ENCODE measurements at regions not wholly inside any gene's neighbourhood (a gene's known extent, or its start where the extent isn't known, plus 50 kb on each side); places are given as distances from the start of the nearest gene placed in this dataset.
"Not testable (repeated sequence)": the region's sequence is repeated elsewhere in the genome, so short reads cannot be mapped to it uniquely, and the experiment has no call there.

DNA sequence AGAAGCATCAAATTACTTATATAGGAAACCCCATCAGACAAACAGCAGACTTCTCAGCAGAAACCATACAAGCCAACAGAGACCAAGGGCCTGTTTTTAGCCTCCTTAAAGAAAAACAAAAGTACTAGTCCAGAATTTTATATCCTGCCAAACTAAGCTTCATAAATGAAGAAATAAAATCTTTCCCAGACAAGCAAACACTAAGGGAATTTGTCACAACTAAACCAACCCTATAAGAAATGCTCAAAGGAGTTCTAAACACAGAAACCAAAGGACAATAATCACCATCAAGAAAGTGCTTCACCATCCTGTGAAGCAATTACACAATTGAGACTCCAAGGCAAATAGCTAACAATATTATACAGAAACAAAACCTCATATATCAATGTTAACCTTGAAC, 238.6 kb downstream of the NKX6-1 start:
- H3K4me3 ChIP-seq (ENCODE audit: low read length), result no peak overlapping the region
- DNase-seq (ENCODE audit: low read depth), result no peak
- TF ChIP-seq, protein P1, sequence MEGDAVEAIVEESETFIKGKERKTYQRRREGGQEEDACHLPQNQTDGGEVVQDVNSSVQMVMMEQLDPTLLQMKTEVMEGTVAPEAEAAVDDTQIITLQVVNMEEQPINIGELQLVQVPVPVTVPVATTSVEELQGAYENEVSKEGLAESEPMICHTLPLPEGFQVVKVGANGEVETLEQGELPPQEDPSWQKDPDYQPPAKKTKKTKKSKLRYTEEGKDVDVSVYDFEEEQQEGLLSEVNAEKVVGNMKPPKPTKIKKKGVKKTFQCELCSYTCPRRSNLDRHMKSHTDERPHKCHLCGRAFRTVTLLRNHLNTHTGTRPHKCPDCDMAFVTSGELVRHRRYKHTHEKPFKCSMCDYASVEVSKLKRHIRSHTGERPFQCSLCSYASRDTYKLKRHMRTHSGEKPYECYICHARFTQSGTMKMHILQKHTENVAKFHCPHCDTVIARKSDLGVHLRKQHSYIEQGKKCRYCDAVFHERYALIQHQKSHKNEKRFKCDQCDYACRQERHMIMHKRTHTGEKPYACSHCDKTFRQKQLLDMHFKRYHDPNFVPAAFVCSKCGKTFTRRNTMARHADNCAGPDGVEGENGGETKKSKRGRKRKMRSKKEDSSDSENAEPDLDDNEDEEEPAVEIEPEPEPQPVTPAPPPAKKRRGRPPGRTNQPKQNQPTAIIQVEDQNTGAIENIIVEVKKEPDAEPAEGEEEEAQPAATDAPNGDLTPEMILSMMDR (conservative IDR thresholded peaks at IDR 0.05; ENCODE audit: low read length), result no peak

DNA sequence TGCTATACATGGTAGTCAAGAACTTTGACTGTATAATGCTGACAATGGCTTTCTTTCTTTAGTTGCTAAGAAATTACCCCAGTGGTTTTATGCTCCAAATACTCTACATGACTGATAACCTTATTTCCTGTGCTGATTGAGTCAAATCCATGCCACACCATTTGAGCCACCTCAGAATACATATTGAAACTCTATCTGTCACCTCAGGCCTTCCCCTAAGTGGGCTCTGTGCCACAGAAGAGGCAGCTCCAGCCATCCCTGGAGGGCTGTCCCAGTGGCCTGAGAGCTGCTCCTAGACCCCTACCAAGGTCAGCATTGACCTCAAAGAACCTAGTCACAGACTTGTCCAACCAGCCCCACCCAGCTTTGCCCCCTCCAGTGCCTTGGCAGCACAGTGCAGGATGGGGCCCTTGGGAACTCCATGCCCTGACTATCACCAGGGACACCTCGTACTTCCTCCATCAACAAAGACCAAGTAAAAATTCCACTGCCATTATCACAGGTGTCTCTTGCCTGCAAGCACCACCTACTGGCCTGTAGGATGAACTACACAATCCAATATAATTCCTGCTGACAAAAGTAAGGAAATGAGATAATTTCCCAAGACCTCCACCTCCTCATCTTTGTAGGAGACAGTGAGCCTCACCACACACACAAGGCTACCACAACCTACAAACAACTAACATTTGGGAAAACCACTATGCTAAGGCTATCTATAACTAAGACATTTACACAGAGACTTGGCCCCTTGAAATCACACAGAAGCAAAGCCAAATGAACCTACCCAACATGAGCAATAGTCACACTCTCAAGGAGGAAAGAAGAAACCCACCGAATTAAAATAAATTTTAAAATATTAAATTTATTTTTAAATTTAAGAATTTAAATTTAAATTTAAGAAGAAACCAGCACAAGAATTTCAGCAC, 239.9 kb downstream of the NKX6-1 start:
- H3K4me3 ChIP-seq (ENCODE audit: low read length), result no peak overlapping the region
- DNase-seq (ENCODE audit: low read depth), result peak; percentile 35
- TF ChIP-seq, protein P1 (conservative IDR thresholded peaks at IDR 0.05; ENCODE audit: low read length), result peak; percentile 88

DNA sequence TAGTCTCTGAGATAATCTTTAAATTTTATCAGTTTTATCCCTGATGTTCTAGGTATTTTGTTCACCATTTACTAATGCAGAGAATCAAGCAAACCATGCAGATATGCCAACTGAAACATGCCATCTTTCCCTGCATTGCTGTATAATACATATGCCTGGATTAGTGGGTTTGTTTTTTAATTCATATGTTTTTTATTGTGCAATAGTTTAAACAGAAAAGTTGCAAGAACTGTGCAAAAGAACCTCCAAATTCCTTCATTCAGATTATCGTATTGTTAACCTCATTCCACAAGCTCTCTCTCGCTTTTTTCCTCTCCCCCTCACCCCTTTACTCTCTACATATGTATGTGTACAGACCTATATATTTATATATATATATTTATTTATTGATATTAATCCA, 244.6 kb downstream of the NKX6-1 start:
- DNase-seq (ENCODE audit: low read depth), result no peak
- TF ChIP-seq, protein P1 (conservative IDR thresholded peaks at IDR 0.05; ENCODE audit: low read length), result no peak
- no peak overlapping the region for H3K4me3 ChIP-seq (ENCODE audit: low read length)

DNA sequence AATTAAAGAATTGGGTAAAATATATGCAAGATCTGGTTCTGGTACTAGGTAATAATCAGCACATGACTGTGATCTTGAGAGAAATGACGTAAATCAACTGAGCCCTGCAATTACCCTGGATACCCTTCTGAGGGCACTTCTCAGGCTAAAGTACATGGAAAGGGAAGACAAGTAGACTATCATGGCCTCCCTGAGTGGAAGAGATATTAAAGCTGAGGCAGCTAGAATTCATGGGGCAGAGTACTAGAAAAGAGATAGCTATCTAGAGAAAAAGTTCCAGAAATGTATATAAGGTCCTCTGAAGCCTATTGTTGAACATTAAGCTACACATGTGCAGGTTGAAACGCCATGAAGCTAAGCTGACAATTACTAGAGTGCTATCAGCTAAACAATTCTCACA, 249.6 kb downstream of the NKX6-1 start:
- no peak overlapping the region for H3K4me3 ChIP-seq (ENCODE audit: low read length)
- TF ChIP-seq, protein P1 (conservative IDR thresholded peaks at IDR 0.05; ENCODE audit: low read length), result no peak
- DNase-seq (ENCODE audit: low read depth), result no peak

DNA sequence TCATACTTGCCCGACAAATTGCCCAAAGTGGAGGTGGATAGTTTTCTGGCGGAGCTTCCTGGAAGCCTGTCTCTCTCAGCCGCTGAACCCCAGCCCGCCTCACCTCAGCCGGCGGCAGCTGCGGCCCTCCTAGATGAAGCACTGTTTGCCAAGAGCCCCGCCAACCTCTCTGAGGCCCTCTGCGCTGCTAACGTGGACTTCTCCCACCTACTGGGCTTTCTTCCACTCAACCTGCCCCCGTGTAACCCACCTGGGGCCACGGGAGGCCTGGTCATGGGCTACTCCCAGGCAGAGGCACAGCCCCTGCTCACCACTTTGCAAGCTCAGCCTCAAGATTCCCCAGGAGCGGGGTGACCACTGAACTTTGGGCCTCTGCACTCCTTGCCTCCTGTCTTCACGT, 254.1 kb downstream of the NKX6-1 start:
- H3K4me3 ChIP-seq (ENCODE audit: low read length); DNase-seq (ENCODE audit: low read depth): not testable (repeated sequence)

DNA sequence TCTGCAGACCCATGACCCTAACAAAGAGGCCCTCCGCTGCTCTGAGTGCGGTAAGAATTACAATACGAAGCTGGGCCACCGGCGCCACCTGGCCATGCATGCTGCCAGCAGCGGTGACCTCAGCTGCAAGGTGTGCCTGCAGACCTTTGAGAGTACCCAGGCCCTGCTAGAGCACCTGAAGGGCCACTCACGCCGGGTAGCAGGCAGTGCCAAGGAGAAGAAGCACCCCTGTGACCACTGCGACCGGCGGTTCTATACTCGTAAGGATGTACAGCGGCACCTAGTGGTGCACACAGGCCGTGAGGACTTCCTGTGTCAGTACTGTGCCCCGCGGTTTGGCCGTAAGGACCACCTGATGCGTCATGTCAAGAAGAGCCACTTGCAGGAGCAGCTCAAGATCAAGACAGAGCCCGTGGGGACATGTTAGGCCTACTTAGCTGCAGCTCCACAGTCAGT, 254.7 kb downstream of the NKX6-1 start:
- DNase-seq (ENCODE audit: low read depth); H3K4me3 ChIP-seq (ENCODE audit: low read length): not testable (repeated sequence)

DNA sequence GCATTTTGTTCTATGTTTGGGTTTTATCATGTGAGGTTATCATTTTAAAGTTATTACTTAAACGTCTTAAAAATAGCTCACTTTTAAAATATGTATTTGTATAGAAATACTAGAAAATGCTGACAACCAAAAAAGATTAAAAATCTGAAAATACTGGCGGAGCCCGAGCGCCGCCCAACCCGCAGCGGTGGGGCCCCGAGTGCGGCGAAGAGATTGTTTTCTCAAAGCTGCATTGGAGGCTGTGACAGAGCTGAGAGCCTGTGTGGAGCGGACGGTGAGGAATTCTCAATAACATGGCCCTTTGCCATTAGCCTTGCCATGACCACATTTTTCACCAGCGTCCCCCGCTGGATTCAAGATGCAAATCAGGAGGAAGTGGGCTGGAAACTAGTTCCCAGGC, 255.4 kb downstream of the NKX6-1 start:
- no peak for DNase-seq (ENCODE audit: low read depth)
- no peak overlapping the region for H3K4me3 ChIP-seq (ENCODE audit: low read length)
- TF ChIP-seq, protein P1 (conservative IDR thresholded peaks at IDR 0.05; ENCODE audit: low read length), result no peak

DNA sequence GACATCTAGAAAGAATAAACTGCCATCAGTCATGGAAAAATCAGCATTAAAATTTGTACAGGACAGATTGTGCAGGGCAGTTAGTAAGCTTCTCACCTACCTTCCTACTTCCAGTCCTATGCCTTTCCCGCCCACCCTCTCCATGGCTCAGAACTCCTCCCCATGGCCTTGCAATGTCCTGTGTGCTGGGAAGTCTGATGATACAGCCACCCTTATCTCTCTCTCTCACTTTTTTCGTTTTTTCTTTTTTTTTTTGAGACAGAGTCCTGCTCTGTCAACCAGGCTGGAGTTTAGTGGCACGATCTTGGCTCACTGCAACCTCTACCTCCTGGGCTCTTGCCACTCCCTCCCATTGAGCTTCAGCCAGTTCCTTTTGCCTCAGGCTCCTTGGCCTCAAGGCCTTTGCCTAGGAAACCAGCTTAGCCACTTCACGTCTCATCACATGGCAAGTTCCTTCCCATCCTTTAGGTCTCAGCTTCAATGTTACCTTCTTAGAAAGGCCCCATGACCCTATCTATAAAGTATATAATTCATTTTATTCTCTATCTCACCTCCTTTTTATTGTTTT, 259.7 kb downstream of the NKX6-1 start:
- TF ChIP-seq, protein P1 (conservative IDR thresholded peaks at IDR 0.05; ENCODE audit: low read length), result no peak
- DNase-seq (ENCODE audit: low read depth), result no peak
- H3K4me3 ChIP-seq (ENCODE audit: low read length), result no peak overlapping the region
